Ascending aorta (tissue), 2 donors: ENCODE measurements at regions not wholly inside any gene's neighbourhood (a gene's known extent, or its start where the extent isn't known, plus 50 kb on each side); places are given as distances from the start of the nearest gene placed in this dataset.

Experiments
- DNase-seq, 2 donors: peaks; one replicate each; pipeline ENCODE4 v3.0.0-alpha.2; 2019; ENCODE audit warnings: low spot score in 2 of 2
- H3K27ac ChIP-seq, 2 donors: fragments of 200-600 bp; sonication (generic); one replicate each; pipeline ENCODE4 v1.5.1; 2016 to 2017; ENCODE audit warnings: mild to moderate bottlenecking in 1 of 2
- H3K27me3 ChIP-seq: fragments of 200-600 bp; sonication (generic); one replicate; pipeline ENCODE4 v1.5.1; 2017
- H3K36me3 ChIP-seq, 2 donors: fragments of 200-600 bp; sonication (generic); one replicate each; pipeline ENCODE4 v1.5.1; 2016
- H3K4me1 ChIP-seq, 2 donors: fragments of 200-600 bp; sonication (generic); one replicate each; pipeline ENCODE4 v1.5.1; 2016 to 2017; ENCODE audit warnings: mild to moderate bottlenecking in 1 of 2
- H3K4me3 ChIP-seq, 2 donors: fragments of 200-600 bp; sonication (generic); one replicate each; pipeline ENCODE4 v1.5.1; 2016 to 2017; ENCODE audit warnings: mild to moderate bottlenecking in 1 of 2
- H3K9me3 ChIP-seq, 2 donors: fragments of 200-600 bp; sonication (generic); one replicate each; pipeline ENCODE4 v1.5.1; 2016
- intact Hi-C: fragments of 100-400 bp; cut with DNase I; formaldehyde crosslinking; loops from one replicate; pipeline ENCODE4 v1.15.1; 2023
- TF ChIP-seq, protein P1 (sequence below), 3 experiments: fragments of 200-600 bp in 2 of 3; fragments of 450-650 bp in 1 of 3; sonication (generic) in 2 of 3; IDR thresholded peaks; one replicate each; pipeline ENCODE4 v1.5.1; 2016 to 2019; ENCODE audit warnings: antibody characterized with exemption in 3 of 3, mild to moderate bottlenecking in 1 of 3, moderate library complexity in 1 of 3

DNA sequence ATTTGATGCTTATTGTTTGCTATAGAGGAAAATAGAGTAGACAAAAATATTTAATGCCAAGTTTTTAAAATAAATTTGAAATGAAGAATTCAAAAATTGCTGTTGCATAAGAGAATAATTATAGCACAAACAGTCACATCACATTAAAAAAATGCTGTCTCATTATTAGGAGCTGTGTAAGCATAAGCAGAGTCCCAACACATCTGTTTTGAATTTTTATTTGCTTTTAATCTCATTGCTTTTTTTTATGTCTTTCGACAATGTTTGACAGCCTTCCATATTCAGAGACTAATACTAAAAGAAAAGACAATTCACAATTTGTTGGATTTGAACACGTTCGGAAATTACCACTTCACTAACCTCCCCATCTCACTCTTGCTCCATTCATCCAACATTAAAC is 143.5 kb downstream of the TFPI2 start:
- TF ChIP-seq, protein P1, sequence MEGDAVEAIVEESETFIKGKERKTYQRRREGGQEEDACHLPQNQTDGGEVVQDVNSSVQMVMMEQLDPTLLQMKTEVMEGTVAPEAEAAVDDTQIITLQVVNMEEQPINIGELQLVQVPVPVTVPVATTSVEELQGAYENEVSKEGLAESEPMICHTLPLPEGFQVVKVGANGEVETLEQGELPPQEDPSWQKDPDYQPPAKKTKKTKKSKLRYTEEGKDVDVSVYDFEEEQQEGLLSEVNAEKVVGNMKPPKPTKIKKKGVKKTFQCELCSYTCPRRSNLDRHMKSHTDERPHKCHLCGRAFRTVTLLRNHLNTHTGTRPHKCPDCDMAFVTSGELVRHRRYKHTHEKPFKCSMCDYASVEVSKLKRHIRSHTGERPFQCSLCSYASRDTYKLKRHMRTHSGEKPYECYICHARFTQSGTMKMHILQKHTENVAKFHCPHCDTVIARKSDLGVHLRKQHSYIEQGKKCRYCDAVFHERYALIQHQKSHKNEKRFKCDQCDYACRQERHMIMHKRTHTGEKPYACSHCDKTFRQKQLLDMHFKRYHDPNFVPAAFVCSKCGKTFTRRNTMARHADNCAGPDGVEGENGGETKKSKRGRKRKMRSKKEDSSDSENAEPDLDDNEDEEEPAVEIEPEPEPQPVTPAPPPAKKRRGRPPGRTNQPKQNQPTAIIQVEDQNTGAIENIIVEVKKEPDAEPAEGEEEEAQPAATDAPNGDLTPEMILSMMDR (IDR thresholded peaks at IDR 0.05), result no peak
- H3K4me3 ChIP-seq, result no peak overlapping the region
- H3K4me1 ChIP-seq, result no peaks in the 10 kb centered on the region
- intact Hi-C loops, result no loop called here
- H3K27me3 ChIP-seq, result no peaks in the 10 kb centered on the region
- no peak for DNase-seq
- H3K27ac ChIP-seq, result no peak overlapping the region
- H3K9me3 ChIP-seq, result no peaks in the 10 kb centered on the region
- H3K36me3 ChIP-seq, result no peaks in the 10 kb centered on the region

GRCh38 chr7:93739424-93739823 is 151.1 kb downstream of the TFPI2 start:
- TF ChIP-seq, protein P1 (IDR thresholded peaks at IDR 0.05), result no peak
- intact Hi-C loops, result no loop called here
- H3K27me3 ChIP-seq, result no peaks in the 10 kb centered on the region
- DNase-seq, result no peak
- no peaks in the 10 kb centered on the region for H3K36me3 ChIP-seq
- no peak overlapping the region for H3K4me3 ChIP-seq
- no peaks in the 10 kb centered on the region for H3K9me3 ChIP-seq
- H3K27ac ChIP-seq, result no peak overlapping the region
- H3K4me1 ChIP-seq, result no peaks in the 10 kb centered on the region

DNA sequence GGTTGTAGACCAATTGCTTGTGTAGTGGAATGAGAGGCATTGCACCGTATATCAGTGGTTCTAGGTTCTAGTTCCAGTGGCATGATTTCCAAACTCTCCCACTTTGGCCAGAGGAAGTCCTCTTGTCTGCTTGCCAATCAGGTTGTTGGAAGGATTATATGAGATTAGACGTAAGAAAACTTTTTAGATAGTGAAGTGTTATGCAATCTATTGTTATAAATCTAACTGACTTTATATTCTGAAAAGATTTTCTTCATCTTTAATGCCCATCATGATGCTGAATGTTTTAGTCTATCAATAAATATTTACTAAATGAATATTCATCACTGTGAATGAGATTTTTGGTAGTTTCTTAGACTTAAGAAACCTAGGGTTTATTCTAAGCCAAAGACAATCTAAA is 152.6 kb downstream of the TFPI2 start:
- TF ChIP-seq, protein P1 (IDR thresholded peaks at IDR 0.05), result no peak
- Histone ChIP-seq H3K9me3 (no peaks in the 10 kb centered on the region), H3K27me3 (no peaks in the 10 kb centered on the region), H3K27ac (no peak overlapping the region), H3K36me3 (no peaks in the 10 kb centered on the region), H3K4me3 (no peak overlapping the region), H3K4me1 (no peaks in the 10 kb centered on the region)
- no peak for DNase-seq
- intact Hi-C loops, result no loop called here

DNA sequence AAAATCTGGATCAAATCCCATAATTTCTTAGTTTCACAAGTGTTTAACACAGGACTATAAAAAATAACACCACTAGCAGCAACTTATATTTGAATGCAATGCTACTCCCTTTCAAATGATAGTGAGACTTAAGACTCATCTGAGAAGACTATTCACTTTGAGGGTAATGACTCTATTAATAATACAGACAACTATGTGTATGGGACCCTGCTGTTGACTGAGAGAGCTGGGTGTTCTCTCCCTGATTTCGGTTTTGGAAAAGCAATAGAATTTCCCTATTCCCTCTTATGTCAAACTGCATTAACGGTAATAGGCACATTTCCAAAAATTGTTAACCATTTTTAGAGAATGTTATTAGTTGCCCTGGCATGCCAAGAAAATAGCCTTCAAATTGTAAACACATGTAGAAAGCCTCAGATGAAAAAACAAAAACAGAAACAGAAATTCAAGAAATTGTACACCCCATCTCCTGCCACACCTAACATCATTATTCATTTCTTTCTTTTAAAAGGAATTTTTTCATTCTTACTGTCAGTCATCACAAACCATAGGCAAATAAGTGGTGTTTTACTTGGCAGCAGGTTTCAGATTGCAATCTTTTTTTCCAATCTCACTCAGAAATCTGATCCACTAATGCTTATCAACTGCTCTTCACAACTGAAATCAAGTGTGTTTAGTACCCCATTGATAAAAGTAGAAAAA is 153.7 kb downstream of the TFPI2 start:
- intact Hi-C loops, result no loop called here
- no peaks in the 10 kb centered on the region for H3K36me3 ChIP-seq

GRCh38 chr7:93728292-93728691 is 153.8 kb upstream of the CALCR start:
- Histone ChIP-seq H3K4me3 (no peak overlapping the region), H3K27ac (no peak overlapping the region), H3K9me3 (no peaks in the 10 kb centered on the region), H3K36me3 (no peaks in the 10 kb centered on the region), H3K4me1 (no peaks in the 10 kb centered on the region), H3K27me3 (no peaks in the 10 kb centered on the region)
- TF ChIP-seq, protein P1 (IDR thresholded peaks at IDR 0.05), result no peak
- DNase-seq, result no peak
- intact Hi-C loops, result no loop called here

More for the DNA sequence above, 153.7 kb downstream of the TFPI2 start:
- H3K27me3 ChIP-seq, result no peaks in the 10 kb centered on the region
- H3K9me3 ChIP-seq, result no peaks in the 10 kb centered on the region
- H3K27ac ChIP-seq, result no peak overlapping the region
- TF ChIP-seq, protein P1 (IDR thresholded peaks at IDR 0.05), result no peak
- no peak overlapping the region for H3K4me3 ChIP-seq
- no peaks in the 10 kb centered on the region for H3K4me1 ChIP-seq
- DNase-seq, result no peak

- Histone ChIP-seq H3K27ac (no peak overlapping the region), H3K9me3 (no peaks in the 10 kb centered on the region), H3K27me3 (no peaks in the 10 kb centered on the region), H3K4me1 (no peaks in the 10 kb centered on the region), H3K36me3 (no peaks in the 10 kb centered on the region), H3K4me3 (no peak overlapping the region)
- intact Hi-C loops, result no loop called here
- no peak for DNase-seq
- TF ChIP-seq, protein P1 (IDR thresholded peaks at IDR 0.05), result no peak
Observed at GRCh38 chr7:93725954-93726353, 151.4 kb upstream of the CALCR start.
